Sigmoid colon (tissue), 6 donors: ENCODE measurements at regions not wholly inside any gene's neighbourhood (a gene's known extent, or its start where the extent isn't known, plus 50 kb on each side); places are given as distances from the start of the nearest gene placed in this dataset.

Source experiments
- DNase-seq: peaks from one replicate; pipeline ENCODE4 v3.0.0-alpha.2; 2019
- H3K27ac ChIP-seq, 4 donors: fragments of 200-600 bp; sonication (generic); one replicate each; pipeline ENCODE4 v1.5.1; 2016 to 2019; ENCODE audit warnings: mild to moderate bottlenecking in 1 of 4
- H3K27me3 ChIP-seq, 3 donors: fragments of 200-600 bp; sonication (generic); one replicate each; pipeline ENCODE4 v1.5.1; 2019; ENCODE audit warnings: mild to moderate bottlenecking in 1 of 3
- H3K36me3 ChIP-seq, 4 donors: fragments of 200-600 bp; sonication (generic); one replicate each; pipeline ENCODE4 v1.5.1; 2016 to 2019
- H3K4me1 ChIP-seq, 4 donors: fragments of 200-600 bp; sonication (generic); one replicate each; pipeline ENCODE4 v1.5.1; 2017 to 2019
- H3K4me3 ChIP-seq, 4 donors: fragments of 200-600 bp; sonication (generic); one replicate each; pipeline ENCODE4 v1.5.1; 2017 to 2019; ENCODE audit warnings: mild to moderate bottlenecking in 2 of 4, moderate library complexity in 1 of 4
- H3K9me3 ChIP-seq, 4 donors: fragments of 200-600 bp in 3 of 4; sonication (generic) in 3 of 4; one replicate each; pipeline versions ENCODE4 v1.5.1 to v1.6.1; 2013 to 2019
- CTCF ChIP-seq, 4 experiments: fragments of 450-650 bp in 3 of 4; fragments of 200-600 bp in 1 of 4; IDR thresholded peaks; one replicate each; pipeline ENCODE4 v1.5.1; 2016 to 2019; ENCODE audit warnings: antibody characterized with exemption in 4 of 4, mild to moderate bottlenecking in 3 of 4, moderate library complexity in 2 of 4
- EP300 ChIP-seq, 4 donors: sonication (generic); formaldehyde crosslinking; IDR thresholded peaks; one replicate each; pipeline ENCODE4 v1.6.1; 2017; ENCODE audit warnings: antibody characterized with exemption in 4 of 4
- POLR2A ChIP-seq, 2 donors: fragments of 450-650 bp; IDR thresholded peaks; one replicate each; pipeline ENCODE4 v1.6.1; 2016; ENCODE audit warnings: antibody characterized with exemption in 2 of 2, mild to moderate bottlenecking in 2 of 2, moderate library complexity in 2 of 2
- POLR2AphosphoS5 ChIP-seq, 4 donors: sonication (generic); formaldehyde crosslinking; IDR thresholded peaks; one replicate each; pipeline ENCODE4 v1.6.1; 2017; ENCODE audit warnings: antibody characterized with exemption in 4 of 4
- WGBS, 2 donors: extraction: QIAGEN DNeasy Blood & Tissue Kit; methylation state at CpG; one replicate each; pipeline ENCODE4 v1.1.7; 2013; 5-methylcytosine and 5-hydroxymethylcytosine counted together
- intact Hi-C: fragments of 100-400 bp; cut with DNase I; formaldehyde crosslinking; loops from one replicate; pipeline ENCODE4 v1.15.1; 2023
- donor health status: healthy with polysubstance abuse.
- donor health status: healthy.

GRCh38 chr3:82259994-82260393 lies 498.5 kb upstream of the GBE1 start:
- WGBS, 2 donors: 87 to 93% methylated on average over 4 of the region's 4 CpGs
- TF ChIP-seq EP300 (IDR thresholded peaks at IDR 0.05): no peak
- TF ChIP-seq CTCF (IDR thresholded peaks at IDR 0.05): no peak
- TF ChIP-seq POLR2A (IDR thresholded peaks at IDR 0.05): no peak
- TF ChIP-seq POLR2AphosphoS5 (IDR thresholded peaks at IDR 0.05): no peak
- intact Hi-C loops: no loop called here

GRCh38 chr3:82240322-82240721 lies 478.9 kb upstream of the GBE1 start:
- DNase-seq: no peak
- no peak for TF ChIP-seq CTCF (IDR thresholded peaks at IDR 0.05)
- no peak for TF ChIP-seq POLR2AphosphoS5 (IDR thresholded peaks at IDR 0.05)
- TF ChIP-seq POLR2A (IDR thresholded peaks at IDR 0.05): no peak
- TF ChIP-seq EP300 (IDR thresholded peaks at IDR 0.05): no peak
- H3K36me3 ChIP-seq: no peaks in the 10 kb centered on the region
- H3K9me3 ChIP-seq: no peaks in the 10 kb centered on the region
- no peak overlapping the region for H3K4me3 ChIP-seq
- no peaks in the 10 kb centered on the region for H3K4me1 ChIP-seq
- no peaks in the 10 kb centered on the region for H3K27me3 ChIP-seq
- no peak overlapping the region for H3K27ac ChIP-seq
- intact Hi-C loops: no loop called here
- 86 to 90% methylated on average over 4 of the region's 4 CpGs for WGBS, 2 donors

More at GRCh38 chr3:82259994-82260393, 498.5 kb upstream of the GBE1 start:
- Histone ChIP-seq H3K9me3 (no peaks in the 10 kb centered on the region), H3K4me3 (no peak overlapping the region), H3K4me1 (no peaks in the 10 kb centered on the region), H3K27me3 (no peaks in the 10 kb centered on the region), H3K36me3 (no peaks in the 10 kb centered on the region), H3K27ac (no peak overlapping the region)
- no peak for DNase-seq

GRCh38 chr3:82236257-82236656 lies 474.8 kb upstream of the GBE1 start:
- WGBS, 2 donors: 68 to 77% methylated on average over 3 of the region's 3 CpGs

GRCh38 chr3:82229397-82229796 lies 468.0 kb upstream of the GBE1 start:
- Histone ChIP-seq H3K36me3 (no peaks in the 10 kb centered on the region), H3K27me3 (no peaks in the 10 kb centered on the region), H3K27ac (no peak overlapping the region), H3K9me3 (peaks cover 0 to under 1% (median 0%) of the 10 kb centered on the region in 4 donors), H3K4me3 (no peak overlapping the region), H3K4me1 (no peaks in the 10 kb centered on the region)
- no peak for DNase-seq
- TF ChIP-seq EP300 (IDR thresholded peaks at IDR 0.05) (no peak), POLR2A (IDR thresholded peaks at IDR 0.05) (no peak), POLR2AphosphoS5 (IDR thresholded peaks at IDR 0.05) (no peak), CTCF (IDR thresholded peaks at IDR 0.05) (no peak)
- WGBS, 2 donors: 37 to 63% methylated on average over 4 of the region's 4 CpGs
- intact Hi-C loops: no loop called here

More at GRCh38 chr3:82236257-82236656, 474.8 kb upstream of the GBE1 start:
- H3K9me3 ChIP-seq: no peaks in the 10 kb centered on the region
- no peaks in the 10 kb centered on the region for H3K4me1 ChIP-seq
- no peak overlapping the region for H3K27ac ChIP-seq
- no peaks in the 10 kb centered on the region for H3K36me3 ChIP-seq
- no peak overlapping the region for H3K4me3 ChIP-seq
- no peak for TF ChIP-seq CTCF (IDR thresholded peaks at IDR 0.05)
- no peak for TF ChIP-seq POLR2AphosphoS5 (IDR thresholded peaks at IDR 0.05)
- TF ChIP-seq EP300 (IDR thresholded peaks at IDR 0.05): no peak
- no peaks in the 10 kb centered on the region for H3K27me3 ChIP-seq
- intact Hi-C loops: no loop called here
- no peak for DNase-seq

GRCh38 chr3:82224661-82225060 lies 463.2 kb upstream of the GBE1 start:
- Histone ChIP-seq H3K27me3 (no peaks in the 10 kb centered on the region), H3K36me3 (no peaks in the 10 kb centered on the region), H3K4me1 (no peaks in the 10 kb centered on the region), H3K4me3 (no peak overlapping the region), H3K9me3 (peaks cover 0 to 2% (median 1%) of the 10 kb centered on the region in 4 donors), H3K27ac (no peak overlapping the region)
- WGBS, 2 donors: 64 to 78% methylated on average over 4 of the region's 4 CpGs
- intact Hi-C loops: no loop called here
- TF ChIP-seq POLR2A (IDR thresholded peaks at IDR 0.05) (no peak), CTCF (IDR thresholded peaks at IDR 0.05) (no peak)
- no peak for DNase-seq
